PC-3 (cell line): ENCODE measurements at regions not wholly inside any gene's neighbourhood (a gene's known extent, or its start where the extent isn't known, plus 50 kb on each side); places are given as distances from the start of the nearest gene placed in this dataset.

Experiments used
- ATAC-seq: fragments of 200-7000 bp; cut with Tn5 transposase; 2 replicates; pipeline ENCODE4 v1.9.1; 2020; ENCODE audit warnings: mild to moderate bottlenecking, moderate library complexity
- BruUV-seq: library from RNA; stranded (reverse); fragments of 400-500 nt; replicated peaks from 2 replicates; lab custom pipeline; 2021; lab: Mats Ljungman, UMichigan
- CTCF ChIA-PET: fragments of 300-600 bp; sonication (Branson Sonifier 250); formaldehyde crosslinking; loops from one replicate; lab custom pipeline; 2022; ENCODE audit warnings: antibody characterized with exemption; lab: Charles Lee
- POLR2A ChIA-PET: fragments of 300-600 bp; sonication (Branson Sonifier 250); formaldehyde crosslinking; loops from one replicate; lab custom pipeline; 2022; ENCODE audit warnings: antibody characterized with exemption; ENCODE audit not compliant: unreplicated experiment; lab: Charles Lee
- DNase-seq: peaks from one replicate; pipeline ENCODE4 v3.0.0-alpha.2; 2015
- H2AFZ ChIP-seq: fragments of 300-600 bp; sonication (generic); 2 replicates; pipeline ENCODE4 v1.6.0; 2016; ENCODE audit warnings: antibody characterized with exemption, low read length
- H3F3A ChIP-seq: fragments of 300-600 bp; sonication (generic); one replicate; pipeline ENCODE4 v1.6.0; 2017; ENCODE audit warnings: antibody characterized with exemption, low read length, control low read depth, mild to moderate bottlenecking; ENCODE audit not compliant: unreplicated experiment
- H3K27ac ChIP-seq: fragments of 300-600 bp; sonication (generic); 2 replicates; pipeline ENCODE4 v1.5.1; 2016; ENCODE audit warnings: mild to moderate bottlenecking, low read length
- H3K27me3 ChIP-seq: fragments of 300-600 bp; sonication (generic); 2 replicates; pipeline ENCODE4 v1.6.1; 2016; ENCODE audit warnings: low read length, mixed read lengths
- H3K36me3 ChIP-seq: fragments of 300-600 bp; sonication (generic); 2 replicates; pipeline ENCODE4 v1.6.1; 2016; ENCODE audit warnings: low read depth, mixed run types, low read length, mixed read lengths
- H3K4me1 ChIP-seq: fragments of 300-600 bp; sonication (generic); 2 replicates; pipeline ENCODE4 v1.5.1; 2016; ENCODE audit warnings: low read length; ENCODE audit not compliant: insufficient read depth
- H3K4me2 ChIP-seq: fragments of 300-600 bp; sonication (generic); 2 replicates; pipeline ENCODE4 v1.6.0; 2016; ENCODE audit warnings: low read length
- H3K4me3 ChIP-seq: fragments of 300-600 bp; sonication (generic); 2 replicates; pipeline ENCODE4 v1.5.1; 2016; ENCODE audit warnings: mild to moderate bottlenecking, low read length, mixed read lengths
- H3K79me2 ChIP-seq: fragments of 300-600 bp; sonication (generic); 2 replicates; pipeline ENCODE4 v1.6.1; 2017; ENCODE audit warnings: low read length, mixed read lengths
- H3K9ac ChIP-seq: fragments of 300-600 bp; sonication (generic); 2 replicates; pipeline ENCODE4 v1.6.0; 2016; ENCODE audit warnings: mild to moderate bottlenecking, low read length
- H3K9me2 ChIP-seq: fragments of 300-600 bp; sonication (generic); replicated peaks from 2 replicates; pipeline ENCODE4 v1.6.1; 2016; ENCODE audit warnings: mixed run types, low read length, mixed read lengths
- H3K9me3 ChIP-seq: fragments of 300-600 bp; sonication (generic); 2 replicates; pipeline ENCODE4 v1.6.1; 2016; ENCODE audit warnings: low read length, mixed read lengths
- H4K20me1 ChIP-seq: fragments of 300-600 bp; sonication (generic); 2 replicates; pipeline ENCODE4 v1.6.1; 2016; ENCODE audit warnings: low read length, mixed read lengths
- EZH2 ChIP-seq: fragments of 300-600 bp; sonication (generic); IDR thresholded peaks from one replicate; pipeline ENCODE4 v1.6.1; 2017; ENCODE audit warnings: antibody characterized with exemption, mild to moderate bottlenecking, low read length; ENCODE audit not compliant: unreplicated experiment
- EZH2phosphoT487 ChIP-seq: fragments of 300-600 bp; sonication (generic); IDR thresholded peaks from 2 replicates; pipeline ENCODE4 v1.6.1; 2018; ENCODE audit warnings: mild to moderate bottlenecking, antibody characterized with exemption, low read length, borderline replicate concordance
- intact Hi-C: fragments of 100-400 bp; cut with micrococcal nuclease; formaldehyde crosslinking; loops from 2 replicates; pipeline ENCODE4 v1.9.0; 2023
- TF ChIP-seq, protein P1 (sequence below): fragments of 300-600 bp; sonication (generic); conservative IDR thresholded peaks from 2 replicates; pipeline ENCODE4 v1.5.1; 2017; ENCODE audit warnings: antibody characterized with exemption, low read depth, mild to moderate bottlenecking, low read length

DNA sequence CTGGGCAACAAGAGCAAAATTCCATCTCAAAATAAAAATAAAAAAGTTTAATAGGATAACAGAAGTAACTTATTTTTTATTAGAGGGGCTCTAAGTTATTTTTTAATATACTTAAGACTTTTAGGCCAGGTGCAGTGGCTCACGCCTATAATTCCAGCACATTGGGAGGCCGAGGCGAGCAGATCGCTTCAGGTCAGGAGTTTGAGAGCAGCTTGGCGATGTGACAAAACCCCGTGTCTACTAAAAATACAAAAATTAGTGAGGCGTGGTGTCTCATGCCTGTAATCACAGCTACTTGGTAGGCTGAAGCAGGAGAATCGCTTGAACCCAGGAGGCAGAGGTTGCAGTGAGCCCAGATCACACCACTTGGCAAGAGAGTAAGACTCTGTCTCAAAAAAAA lies 180.5 kb upstream of the NR5A2 start:
- Histone ChIP-seq H3F3A (no peaks in the 10 kb centered on the region), H4K20me1 (no peaks in the 10 kb centered on the region), H3K9me3 (no peaks in the 10 kb centered on the region), H3K27ac (no peak overlapping the region), H3K79me2 (no peaks in the 10 kb centered on the region), H2AFZ (no peak overlapping the region), H3K27me3 (peaks cover 21% of the 10 kb centered on the region), H3K9me2 (no peaks in the 10 kb centered on the region), H3K36me3 (no peaks in the 10 kb centered on the region), H3K4me2 (no peak overlapping the region), H3K9ac (no peak overlapping the region), H3K4me1 (no peaks in the 10 kb centered on the region), H3K4me3 (no peak overlapping the region)
- intact Hi-C loops = no loop called here
- CTCF ChIA-PET = no interaction called here
- ATAC-seq (no peak), DNase-seq (no peak)
- no TSS peak for BruUV-seq
- POLR2A ChIA-PET = interaction anchor here (0.6 kb wide), 2 partner anchors 114 to 1260 kb away, joined by 3 read pairs; no protein-coding TSS in a partner anchor
- TF ChIP-seq EZH2 (no peak), EZH2phosphoT487 (no peak)
- TF ChIP-seq, protein P1, sequence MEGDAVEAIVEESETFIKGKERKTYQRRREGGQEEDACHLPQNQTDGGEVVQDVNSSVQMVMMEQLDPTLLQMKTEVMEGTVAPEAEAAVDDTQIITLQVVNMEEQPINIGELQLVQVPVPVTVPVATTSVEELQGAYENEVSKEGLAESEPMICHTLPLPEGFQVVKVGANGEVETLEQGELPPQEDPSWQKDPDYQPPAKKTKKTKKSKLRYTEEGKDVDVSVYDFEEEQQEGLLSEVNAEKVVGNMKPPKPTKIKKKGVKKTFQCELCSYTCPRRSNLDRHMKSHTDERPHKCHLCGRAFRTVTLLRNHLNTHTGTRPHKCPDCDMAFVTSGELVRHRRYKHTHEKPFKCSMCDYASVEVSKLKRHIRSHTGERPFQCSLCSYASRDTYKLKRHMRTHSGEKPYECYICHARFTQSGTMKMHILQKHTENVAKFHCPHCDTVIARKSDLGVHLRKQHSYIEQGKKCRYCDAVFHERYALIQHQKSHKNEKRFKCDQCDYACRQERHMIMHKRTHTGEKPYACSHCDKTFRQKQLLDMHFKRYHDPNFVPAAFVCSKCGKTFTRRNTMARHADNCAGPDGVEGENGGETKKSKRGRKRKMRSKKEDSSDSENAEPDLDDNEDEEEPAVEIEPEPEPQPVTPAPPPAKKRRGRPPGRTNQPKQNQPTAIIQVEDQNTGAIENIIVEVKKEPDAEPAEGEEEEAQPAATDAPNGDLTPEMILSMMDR = no peak

- Histone ChIP-seq H3K27me3 (peaks cover 20% of the 10 kb centered on the region), H3F3A (no peaks in the 10 kb centered on the region), H3K79me2 (no peaks in the 10 kb centered on the region), H3K4me2 (no peak overlapping the region), H3K9me3 (no peaks in the 10 kb centered on the region), H3K27ac (no peak overlapping the region), H2AFZ (no peak overlapping the region), H3K4me1 (0 out of 2 replicates have a peak, but pooled peaks cover 12% of the 10 kb centered on the region), H3K9me2 (peaks cover 9% of the 10 kb centered on the region; the same call in 1 of the 2 replicates), H3K9ac (no peak overlapping the region), H3K4me3 (no peak overlapping the region), H3K36me3 (no peaks in the 10 kb centered on the region), H4K20me1 (no peaks in the 10 kb centered on the region)
- TF ChIP-seq EZH2phosphoT487 (no peak), EZH2 (no peak)
- TF ChIP-seq, protein P1 = no peak
- POLR2A ChIA-PET = interaction anchor here (0.6 kb wide), 1 partner anchor 41 kb away, joined by 3 read pairs; no protein-coding TSS in a partner anchor
- ATAC-seq (0 out of 2 replicates have a peak, but pooled peaks have one; percentile 18), DNase-seq (no peak)
- no TSS peak for BruUV-seq
- intact Hi-C loops = loop anchor here (10.0 kb wide), 1 partner anchor 157 kb away; no protein-coding TSS in a partner anchor
- CTCF ChIA-PET = no interaction called here
Measured at GRCh38 chr1:199851439-199852140, 175.9 kb upstream of the NR5A2 start.
